ENCODE measurements at regions not wholly inside any gene's neighbourhood (a gene's known extent, or its start where the extent isn't known, plus 50 kb on each side); places are given as distances from the start of the nearest gene placed in this dataset.
A peak's percentile ranks its signal among the peaks of the same experiment; 100 is the strongest.

DNA sequence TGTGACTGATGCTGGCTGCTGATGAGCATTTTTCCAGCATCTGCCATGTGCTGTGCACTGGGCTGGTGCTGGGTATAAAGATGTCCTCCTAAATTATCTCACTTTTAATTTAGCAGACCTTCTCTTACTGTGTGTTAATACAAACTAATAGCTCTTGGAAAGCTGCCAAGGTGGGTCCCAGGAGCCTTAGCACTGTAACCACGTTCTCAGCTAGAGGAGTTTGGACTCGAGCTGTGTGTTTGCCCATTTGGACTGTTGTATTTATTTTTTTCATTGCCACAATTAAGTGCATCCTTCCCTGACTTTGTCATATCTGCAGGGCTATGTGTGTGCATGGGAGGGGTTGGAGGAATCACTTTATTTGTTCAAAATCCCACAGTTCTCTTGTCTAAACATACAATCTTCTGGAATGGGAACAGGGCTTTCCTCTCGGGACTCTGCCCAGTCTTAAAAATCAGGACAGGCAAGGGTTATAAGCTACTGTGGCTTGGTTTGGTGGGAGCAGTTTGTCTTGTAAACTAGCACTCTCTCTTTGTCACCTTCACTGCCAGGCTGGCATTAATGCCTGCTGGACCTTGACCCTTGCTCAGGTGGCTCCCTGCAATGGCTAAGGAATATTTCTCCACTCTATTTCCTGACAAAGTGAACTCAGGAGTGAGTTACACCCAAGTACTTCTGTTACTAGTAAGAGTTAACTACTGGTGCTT is 129.7 kb upstream of the MGAT5 start:
- Histone ChIP-seq H3K79me2 (ENCODE audit: control insufficient read depth, insufficient read depth, low read length) (peaks cover 97% of the 10 kb centered on the region), H2AFZ (ENCODE audit: insufficient read depth, low read depth, low read length, poor library complexity, severe bottlenecking) (no peak overlapping the region), H3K9me3 (ENCODE audit: control extremely low read depth in 1 of 3, control insufficient read depth in 2 of 3, insufficient read depth in 1 of 3, low read length in 2 of 3) (no peaks in the 10 kb centered on the region), H3K4me1 (ENCODE audit: control insufficient read depth in 2 of 2, insufficient read depth in 2 of 2, low read length in 2 of 2) (peaks cover 78 to 83% of the 10 kb centered on the region in 2 donors), H3K27ac (ENCODE audit: low read length in 2 of 2) (peak overlapping the region in 1 of 2 donors; percentile 36), H4K20me1 (ENCODE audit: control insufficient read depth, insufficient read depth, low read length, poor library complexity, severe bottlenecking) (peaks cover 91% of the 10 kb centered on the region), H3K4me2 (replicated peaks; ENCODE audit: low read depth, low read length, poor library complexity, severe bottlenecking) (peak overlapping the region; percentile 60), H3K36me3 (replicated peaks in 1 of 2; ENCODE audit: control extremely low read depth in 1 of 2, control insufficient read depth in 1 of 2, extremely low read depth in 1 of 2, insufficient read depth in 2 of 2, low read length in 1 of 2) (no peaks in the 10 kb centered on the region), H3K4me3 (ENCODE audit: control extremely low read depth in 1 of 5, extremely low read depth in 1 of 5, insufficient read depth in 1 of 5, low read depth in 2 of 5, low read length in 4 of 5) (no peak overlapping the region), H3K9ac (ENCODE audit: low read length) (peak overlapping the region; percentile 12), H3K27me3 (replicated peaks in 1 of 4; ENCODE audit: control extremely low read depth in 1 of 4, control insufficient read depth in 3 of 4, insufficient read depth in 4 of 4, low read length in 3 of 4) (no peaks in the 10 kb centered on the region)
- POLR2A ChIA-PET: interaction anchor here (0.6 to 0.7 kb wide), 2 partner anchors 138 to 173 kb away, joined by 4 to 7 read pairs; no protein-coding TSS in a partner anchor
- H3K27ac Mint-ChIP-seq: no peak overlapping the region
- H3K27me3 Mint-ChIP-seq: no peaks in the 10 kb centered on the region
- H3K9me3 Mint-ChIP-seq (ENCODE audit: insufficient read depth): no peaks in the 10 kb centered on the region
- intact Hi-C loops (cut with micrococcal nuclease): loop anchor here (10.0 kb wide), 1 partner anchor 611 kb away; no protein-coding TSS in a partner anchor
- no peak for DNase-seq
- CTCF ChIA-PET: interaction anchor here (0.8 to 14.5 kb wide), 8 partner anchors 13 to 289 kb away, joined by 3 to 398 read pairs (median 4); no protein-coding TSS in a partner anchor
- H3K4me3 Mint-ChIP-seq: peak overlapping the region; percentile 80
- WGBS (ENCODE audit: insufficient coverage): 80% methylated on average over 1 of the region's 3 CpGs
- peaks cover 80% of the 10 kb centered on the region for H3K4me1 Mint-ChIP-seq
- no peak for TF ChIP-seq EZH2 (IDR thresholded peaks at IDR 0.05; ENCODE audit: borderline replicate concordance, insufficient read depth, low read depth, low read length, poor library complexity, severe bottlenecking)
- TF ChIP-seq, protein P1, sequence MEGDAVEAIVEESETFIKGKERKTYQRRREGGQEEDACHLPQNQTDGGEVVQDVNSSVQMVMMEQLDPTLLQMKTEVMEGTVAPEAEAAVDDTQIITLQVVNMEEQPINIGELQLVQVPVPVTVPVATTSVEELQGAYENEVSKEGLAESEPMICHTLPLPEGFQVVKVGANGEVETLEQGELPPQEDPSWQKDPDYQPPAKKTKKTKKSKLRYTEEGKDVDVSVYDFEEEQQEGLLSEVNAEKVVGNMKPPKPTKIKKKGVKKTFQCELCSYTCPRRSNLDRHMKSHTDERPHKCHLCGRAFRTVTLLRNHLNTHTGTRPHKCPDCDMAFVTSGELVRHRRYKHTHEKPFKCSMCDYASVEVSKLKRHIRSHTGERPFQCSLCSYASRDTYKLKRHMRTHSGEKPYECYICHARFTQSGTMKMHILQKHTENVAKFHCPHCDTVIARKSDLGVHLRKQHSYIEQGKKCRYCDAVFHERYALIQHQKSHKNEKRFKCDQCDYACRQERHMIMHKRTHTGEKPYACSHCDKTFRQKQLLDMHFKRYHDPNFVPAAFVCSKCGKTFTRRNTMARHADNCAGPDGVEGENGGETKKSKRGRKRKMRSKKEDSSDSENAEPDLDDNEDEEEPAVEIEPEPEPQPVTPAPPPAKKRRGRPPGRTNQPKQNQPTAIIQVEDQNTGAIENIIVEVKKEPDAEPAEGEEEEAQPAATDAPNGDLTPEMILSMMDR (IDR thresholded peaks at IDR 0.05): no peak
- no peak for ATAC-seq (ENCODE audit: low read depth)

GRCh38 chr2:134127496-134127895 is 126.4 kb upstream of the MGAT5 start:
- ATAC-seq (ENCODE audit: low read depth): peak; percentile 50
- no peak for DNase-seq
- Mint-ChIP-seq H3K4me1 (peaks cover 85% of the 10 kb centered on the region), H3K4me3 (peak overlapping the region; percentile 73), H3K27ac (peak overlapping the region; percentile 71), H3K9me3 (ENCODE audit: insufficient read depth) (no peaks in the 10 kb centered on the region), H3K27me3 (no peaks in the 10 kb centered on the region)
- Histone ChIP-seq H2AFZ (ENCODE audit: insufficient read depth, low read depth, low read length, poor library complexity, severe bottlenecking) (no peak overlapping the region), H3K9ac (ENCODE audit: low read length) (peak overlapping the region; percentile 11), H3K27ac (ENCODE audit: low read length in 2 of 2) (peak overlapping the region in 1 of 2 donors; percentile 65), H3K79me2 (ENCODE audit: control insufficient read depth, insufficient read depth, low read length) (peaks cover 100% of the 10 kb centered on the region), H3K36me3 (replicated peaks in 1 of 2; ENCODE audit: control extremely low read depth in 1 of 2, control insufficient read depth in 1 of 2, extremely low read depth in 1 of 2, insufficient read depth in 2 of 2, low read length in 1 of 2) (peaks cover 0 to 11% of the 10 kb centered on the region in 2 experiments), H3K9me3 (ENCODE audit: control extremely low read depth in 1 of 3, control insufficient read depth in 2 of 3, insufficient read depth in 1 of 3, low read length in 2 of 3) (peaks cover 0 to 10% (median 0%) of the 10 kb centered on the region in 3 donors), H3K4me3 (ENCODE audit: control extremely low read depth in 1 of 5, extremely low read depth in 1 of 5, insufficient read depth in 1 of 5, low read depth in 2 of 5, low read length in 4 of 5) (no peak overlapping the region), H3K27me3 (replicated peaks in 1 of 4; ENCODE audit: control extremely low read depth in 1 of 4, control insufficient read depth in 3 of 4, insufficient read depth in 4 of 4, low read length in 3 of 4) (no peaks in the 10 kb centered on the region), H4K20me1 (ENCODE audit: control insufficient read depth, insufficient read depth, low read length, poor library complexity, severe bottlenecking) (peaks cover 92% of the 10 kb centered on the region), H3K4me1 (ENCODE audit: control insufficient read depth in 2 of 2, insufficient read depth in 2 of 2, low read length in 2 of 2) (peaks cover 70 to 74% of the 10 kb centered on the region in 2 donors), H3K4me2 (replicated peaks; ENCODE audit: low read depth, low read length, poor library complexity, severe bottlenecking) (peak overlapping the region; percentile 46)
- no peak for TF ChIP-seq EZH2 (IDR thresholded peaks at IDR 0.05; ENCODE audit: borderline replicate concordance, insufficient read depth, low read depth, low read length, poor library complexity, severe bottlenecking)
- TF ChIP-seq, protein P1 (IDR thresholded peaks at IDR 0.05): no peak
- intact Hi-C loops (cut with micrococcal nuclease): loop anchor here (5.0 to 10.0 kb wide), 2 partner anchors 35 to 607 kb away; no protein-coding TSS in a partner anchor
- CTCF ChIA-PET: interaction anchor here (0.6 to 14.5 kb wide), 13 partner anchors 9 to 285 kb away, joined by 3 to 398 read pairs (median 6); no protein-coding TSS in a partner anchor
- POLR2A ChIA-PET: interaction anchor here (0.7 to 1.2 kb wide), 3 partner anchors 22 to 284 kb away, joined by 4 to 5 read pairs (median 4); no protein-coding TSS in a partner anchor
- 83% methylated on average over 2 of the region's 7 CpGs for WGBS (ENCODE audit: insufficient coverage)
